Sigmoid colon (tissue), 6 donors: ENCODE measurements at regions not wholly inside any gene's neighbourhood (a gene's known extent, or its start where the extent isn't known, plus 50 kb on each side); places are given as distances from the start of the nearest gene placed in this dataset.

Source experiments
- DNase-seq: peaks from one replicate; pipeline ENCODE4 v3.0.0-alpha.2; 2019
- H3K27ac ChIP-seq, 4 donors: fragments of 200-600 bp; sonication (generic); one replicate each; pipeline ENCODE4 v1.5.1; 2016 to 2019; ENCODE audit warnings: mild to moderate bottlenecking in 1 of 4
- H3K27me3 ChIP-seq, 3 donors: fragments of 200-600 bp; sonication (generic); one replicate each; pipeline ENCODE4 v1.5.1; 2019; ENCODE audit warnings: mild to moderate bottlenecking in 1 of 3
- H3K36me3 ChIP-seq, 4 donors: fragments of 200-600 bp; sonication (generic); one replicate each; pipeline ENCODE4 v1.5.1; 2016 to 2019
- H3K4me1 ChIP-seq, 4 donors: fragments of 200-600 bp; sonication (generic); one replicate each; pipeline ENCODE4 v1.5.1; 2017 to 2019
- H3K4me3 ChIP-seq, 4 donors: fragments of 200-600 bp; sonication (generic); one replicate each; pipeline ENCODE4 v1.5.1; 2017 to 2019; ENCODE audit warnings: mild to moderate bottlenecking in 2 of 4, moderate library complexity in 1 of 4
- H3K9me3 ChIP-seq, 4 donors: fragments of 200-600 bp in 3 of 4; sonication (generic) in 3 of 4; one replicate each; pipeline versions ENCODE4 v1.5.1 to v1.6.1; 2013 to 2019
- EP300 ChIP-seq, 4 donors: sonication (generic); formaldehyde crosslinking; IDR thresholded peaks; one replicate each; pipeline ENCODE4 v1.6.1; 2017; ENCODE audit warnings: antibody characterized with exemption in 4 of 4
- POLR2A ChIP-seq, 2 donors: fragments of 450-650 bp; IDR thresholded peaks; one replicate each; pipeline ENCODE4 v1.6.1; 2016; ENCODE audit warnings: antibody characterized with exemption in 2 of 2, mild to moderate bottlenecking in 2 of 2, moderate library complexity in 2 of 2
- POLR2AphosphoS5 ChIP-seq, 4 donors: sonication (generic); formaldehyde crosslinking; IDR thresholded peaks; one replicate each; pipeline ENCODE4 v1.6.1; 2017; ENCODE audit warnings: antibody characterized with exemption in 4 of 4
- WGBS, 2 donors: extraction: QIAGEN DNeasy Blood & Tissue Kit; methylation state at CpG; one replicate each; pipeline ENCODE4 v1.1.7; 2013; 5-methylcytosine and 5-hydroxymethylcytosine counted together
- intact Hi-C: fragments of 100-400 bp; cut with DNase I; formaldehyde crosslinking; loops from one replicate; pipeline ENCODE4 v1.15.1; 2023
- TF ChIP-seq, protein P1 (sequence below), 4 experiments: fragments of 450-650 bp in 3 of 4; fragments of 200-600 bp in 1 of 4; IDR thresholded peaks; one replicate each; pipeline ENCODE4 v1.5.1; 2016 to 2019; ENCODE audit warnings: antibody characterized with exemption in 4 of 4, mild to moderate bottlenecking in 3 of 4, moderate library complexity in 2 of 4
- donor health status: healthy with polysubstance abuse.
- donor health status: healthy.

DNA sequence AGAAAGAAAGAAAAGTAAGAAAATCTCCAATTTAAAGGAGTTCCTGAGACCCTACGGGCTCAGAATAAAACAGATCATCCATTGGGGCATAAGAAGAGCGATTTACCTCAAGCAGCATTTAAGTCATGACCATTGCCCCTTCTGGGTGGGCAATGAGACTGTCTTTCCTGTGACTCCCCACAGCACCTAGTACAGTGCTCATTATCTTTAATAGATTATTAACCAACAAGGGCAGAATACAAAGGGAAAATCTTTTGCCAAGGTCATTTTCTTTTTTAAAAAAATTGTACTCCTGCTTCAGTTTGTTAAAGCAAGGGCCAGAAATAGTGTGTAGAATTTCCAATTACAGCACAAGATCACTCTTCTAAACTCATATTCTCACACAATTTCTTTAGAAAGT, 443.3 kb upstream of the AGTR1 start:
- Histone ChIP-seq H3K4me3 (no peak overlapping the region), H3K27me3 (no peaks in the 10 kb centered on the region), H3K27ac (no peak overlapping the region), H3K4me1 (no peaks in the 10 kb centered on the region), H3K9me3 (no peaks in the 10 kb centered on the region), H3K36me3 (no peaks in the 10 kb centered on the region)
- TF ChIP-seq, protein P1, sequence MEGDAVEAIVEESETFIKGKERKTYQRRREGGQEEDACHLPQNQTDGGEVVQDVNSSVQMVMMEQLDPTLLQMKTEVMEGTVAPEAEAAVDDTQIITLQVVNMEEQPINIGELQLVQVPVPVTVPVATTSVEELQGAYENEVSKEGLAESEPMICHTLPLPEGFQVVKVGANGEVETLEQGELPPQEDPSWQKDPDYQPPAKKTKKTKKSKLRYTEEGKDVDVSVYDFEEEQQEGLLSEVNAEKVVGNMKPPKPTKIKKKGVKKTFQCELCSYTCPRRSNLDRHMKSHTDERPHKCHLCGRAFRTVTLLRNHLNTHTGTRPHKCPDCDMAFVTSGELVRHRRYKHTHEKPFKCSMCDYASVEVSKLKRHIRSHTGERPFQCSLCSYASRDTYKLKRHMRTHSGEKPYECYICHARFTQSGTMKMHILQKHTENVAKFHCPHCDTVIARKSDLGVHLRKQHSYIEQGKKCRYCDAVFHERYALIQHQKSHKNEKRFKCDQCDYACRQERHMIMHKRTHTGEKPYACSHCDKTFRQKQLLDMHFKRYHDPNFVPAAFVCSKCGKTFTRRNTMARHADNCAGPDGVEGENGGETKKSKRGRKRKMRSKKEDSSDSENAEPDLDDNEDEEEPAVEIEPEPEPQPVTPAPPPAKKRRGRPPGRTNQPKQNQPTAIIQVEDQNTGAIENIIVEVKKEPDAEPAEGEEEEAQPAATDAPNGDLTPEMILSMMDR (IDR thresholded peaks at IDR 0.05): no peak
- TF ChIP-seq POLR2AphosphoS5 (IDR thresholded peaks at IDR 0.05) (no peak), EP300 (IDR thresholded peaks at IDR 0.05) (no peak), POLR2A (IDR thresholded peaks at IDR 0.05) (no peak)
- intact Hi-C loops: no loop called here
- 83 to 90% methylated on average over 2 of the region's 2 CpGs for WGBS, 2 donors
- no peak for DNase-seq

DNA sequence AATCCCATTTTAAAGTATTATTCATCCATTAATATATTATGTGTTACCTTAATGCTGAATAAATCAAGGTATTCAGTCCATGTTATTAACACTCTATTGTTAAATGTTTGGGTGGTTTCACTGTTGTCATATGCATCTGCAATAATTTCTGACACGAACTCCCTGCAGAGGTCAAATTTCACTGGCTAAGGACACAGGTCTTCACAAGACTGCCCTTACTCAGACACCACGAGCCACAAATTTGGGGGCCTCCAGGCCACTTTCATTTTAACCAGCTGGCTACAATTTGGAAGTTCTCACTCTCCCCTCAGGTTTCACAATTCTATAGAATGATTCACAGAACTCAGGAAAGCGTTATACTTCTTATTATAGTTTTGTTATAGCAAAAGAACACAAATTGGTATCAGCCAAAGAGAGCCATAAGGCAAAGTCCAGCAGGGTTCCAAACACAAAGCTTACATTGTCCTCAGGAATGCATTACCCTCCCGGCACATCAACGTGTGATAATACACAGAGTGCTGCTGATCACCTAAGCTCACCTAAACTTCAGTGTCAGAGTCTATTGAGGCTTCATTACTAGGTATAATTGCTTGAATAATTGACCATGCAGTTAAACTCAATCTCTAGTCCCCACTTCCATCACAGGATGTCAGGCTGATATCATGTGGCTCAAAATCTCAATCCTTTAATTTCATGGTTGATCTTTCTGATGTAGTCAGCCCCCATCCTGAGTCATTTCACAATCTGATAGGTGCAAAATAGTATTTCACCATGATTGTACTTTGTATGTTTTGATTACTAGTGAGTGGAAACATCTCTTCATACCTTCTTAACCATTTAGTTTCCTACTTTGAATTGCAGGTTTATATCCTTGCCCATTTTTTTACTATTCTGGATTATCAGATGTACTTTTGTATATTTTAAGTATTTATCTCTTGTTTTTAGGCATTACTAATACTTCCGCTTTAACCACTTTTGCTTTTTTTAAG, 441.4 kb upstream of the AGTR1 start:
- no peak for TF ChIP-seq POLR2AphosphoS5 (IDR thresholded peaks at IDR 0.05)
- TF ChIP-seq, protein P1 (IDR thresholded peaks at IDR 0.05): no peak
- no peak for TF ChIP-seq EP300 (IDR thresholded peaks at IDR 0.05)
- TF ChIP-seq POLR2A (IDR thresholded peaks at IDR 0.05): no peak
- H3K4me3 ChIP-seq: no peak overlapping the region
- 30 to 68% methylated on average over 6 of the region's 6 CpGs for WGBS, 2 donors
- H3K9me3 ChIP-seq: no peaks in the 10 kb centered on the region
- intact Hi-C loops: no loop called here
- H3K4me1 ChIP-seq: no peaks in the 10 kb centered on the region
- DNase-seq: no peak
- H3K27ac ChIP-seq: no peak overlapping the region
- no peaks in the 10 kb centered on the region for H3K27me3 ChIP-seq
- H3K36me3 ChIP-seq: no peaks in the 10 kb centered on the region

DNA sequence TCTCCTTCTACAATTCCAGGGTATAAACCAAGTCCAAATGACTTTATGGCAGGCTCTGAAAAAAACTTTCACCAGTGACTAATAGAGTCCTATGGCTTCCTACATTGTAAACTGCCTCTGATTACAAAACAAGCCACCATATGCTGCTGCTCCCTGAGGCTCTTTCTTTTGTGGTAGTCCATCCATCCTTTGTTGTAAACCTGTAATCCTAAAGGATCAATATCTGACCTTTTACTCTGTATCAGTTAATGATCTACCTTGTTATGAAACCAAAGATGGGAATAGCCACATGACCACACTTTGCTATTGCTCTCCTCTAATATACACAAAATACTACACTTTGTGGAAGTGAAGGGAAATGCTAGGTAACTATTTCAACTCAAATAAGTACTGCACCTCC, 434.7 kb upstream of the AGTR1 start:
- H3K27me3 ChIP-seq: no peaks in the 10 kb centered on the region
- H3K36me3 ChIP-seq: no peaks in the 10 kb centered on the region
- no peak overlapping the region for H3K4me3 ChIP-seq
- TF ChIP-seq POLR2A (IDR thresholded peaks at IDR 0.05) (no peak), EP300 (IDR thresholded peaks at IDR 0.05) (no peak), POLR2AphosphoS5 (IDR thresholded peaks at IDR 0.05) (no peak)
- TF ChIP-seq, protein P1 (IDR thresholded peaks at IDR 0.05): no peak
- H3K9me3 ChIP-seq: no peaks in the 10 kb centered on the region
- no peak overlapping the region for H3K27ac ChIP-seq
- H3K4me1 ChIP-seq: no peaks in the 10 kb centered on the region
- DNase-seq: no peak
- intact Hi-C loops: no loop called here

DNA sequence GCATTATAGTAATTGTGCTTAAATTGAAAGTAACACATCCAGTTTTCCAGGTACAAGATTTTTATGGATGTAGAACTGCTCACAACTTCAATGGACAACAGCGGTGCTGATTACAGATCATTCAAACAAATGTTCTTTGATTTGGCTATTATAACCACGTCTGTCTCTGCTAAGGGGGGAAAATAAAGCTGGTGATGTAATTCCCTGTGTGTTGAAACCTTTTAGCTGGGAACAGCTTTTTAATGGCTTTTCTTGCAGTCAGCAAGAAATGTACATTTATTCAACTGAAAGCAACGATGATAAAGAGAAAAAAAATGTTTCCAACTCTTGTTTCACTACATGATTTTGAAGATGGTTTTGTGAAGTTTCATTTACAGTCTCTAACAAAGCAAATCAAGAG, 431.9 kb upstream of the AGTR1 start:
- TF ChIP-seq POLR2A (IDR thresholded peaks at IDR 0.05): no peak
- TF ChIP-seq, protein P1 (IDR thresholded peaks at IDR 0.05): no peak
- no peak for TF ChIP-seq POLR2AphosphoS5 (IDR thresholded peaks at IDR 0.05)
- TF ChIP-seq EP300 (IDR thresholded peaks at IDR 0.05): no peak
- intact Hi-C loops: no loop called here
- H3K27ac ChIP-seq: no peak overlapping the region
- H3K9me3 ChIP-seq: no peaks in the 10 kb centered on the region
- no peaks in the 10 kb centered on the region for H3K4me1 ChIP-seq
- no peak for DNase-seq
- no peaks in the 10 kb centered on the region for H3K27me3 ChIP-seq
- no peak overlapping the region for H3K4me3 ChIP-seq
- 12 to 57% methylated on average over 3 of the region's 3 CpGs for WGBS, 2 donors
- no peaks in the 10 kb centered on the region for H3K36me3 ChIP-seq
